OCI-LY3 (cell line): ENCODE measurements at regions not wholly inside any gene's neighbourhood (a gene's known extent, or its start where the extent isn't known, plus 50 kb on each side); places are given as distances from the start of the nearest gene placed in this dataset.

ENCODE experiments used
- H2AFZ ChIP-seq: fragments of 200-600, 300-600 bp; shearing (Covaris generic); 2 replicates; pipeline ENCODE4 v1.6.0; 2014; ENCODE audit warnings: antibody characterized with exemption, low read depth, low read length
- H3K27ac ChIP-seq: fragments of 200-600, 300-600 bp; sonication (generic); 2 replicates; pipeline ENCODE4 v1.5.1; 2014; ENCODE audit warnings: mild to moderate bottlenecking, low read length, moderate library complexity, mixed read lengths
- H3K27me3 ChIP-seq: fragments of 200-600, 300-600 bp; sonication (generic); 2 replicates; pipeline ENCODE4 v1.6.1; 2014; ENCODE audit warnings: low read depth, low read length, mixed read lengths
- H3K36me3 ChIP-seq: fragments of 200-600, 300-600 bp; sonication (generic); replicated peaks from 2 replicates; pipeline ENCODE3; 2014; ENCODE audit warnings: low read depth, low read length, mixed read lengths
- H3K4me1 ChIP-seq: fragments of 300-600, 200-600 bp; sonication (generic); 2 replicates; pipeline ENCODE4 v1.6.1; 2014; ENCODE audit warnings: low read length, mixed read lengths
- H3K4me2 ChIP-seq: fragments of 200-600, 300-600 bp; sonication (generic); 2 replicates; pipeline ENCODE4 v1.6.1; 2014; ENCODE audit warnings: low read length, mixed read lengths
- H3K4me3 ChIP-seq: fragments of 300-600, 200-600 bp; sonication (generic); 2 replicates; pipeline ENCODE4 v1.5.1; 2014; ENCODE audit warnings: antibody characterized with exemption, mild to moderate bottlenecking, low read length, moderate library complexity
- H3K79me2 ChIP-seq: fragments of 300-600, 200-600 bp; shearing (Covaris generic); 2 replicates; pipeline ENCODE4 v1.6.1; 2014; ENCODE audit warnings: mild to moderate bottlenecking, low read length, mixed read lengths
- H3K9ac ChIP-seq: fragments of 300-600, 200-600 bp; shearing (Covaris generic); 2 replicates; pipeline ENCODE4 v1.6.0; 2014; ENCODE audit warnings: mild to moderate bottlenecking, low read length, moderate library complexity
- H3K9me3 ChIP-seq: fragments of 200-600, 300-600 bp; shearing (Covaris generic); 2 replicates; pipeline ENCODE4 v1.6.1; 2014; ENCODE audit warnings: low read length, mixed read lengths; ENCODE audit not compliant: insufficient read depth
- H4K20me1 ChIP-seq: fragments of 200-600, 300-600 bp; sonication (generic); 2 replicates; pipeline ENCODE4 v1.6.1; 2016; ENCODE audit warnings: low read length, mixed read lengths; ENCODE audit not compliant: insufficient read depth
- EZH2phosphoT487 ChIP-seq: fragments of 200-600 bp; shearing (Covaris generic); IDR thresholded peaks from 2 replicates; pipeline ENCODE4 v1.6.1; 2018; ENCODE audit warnings: antibody characterized with exemption, mixed run types, low read depth
- TF ChIP-seq, protein P1 (sequence below): fragments of 200-600, 300-600 bp; sonication (generic); IDR thresholded peaks from 2 replicates; pipeline ENCODE4 v1.5.1; 2014; ENCODE audit warnings: antibody characterized with exemption, low read length, low read depth

DNA sequence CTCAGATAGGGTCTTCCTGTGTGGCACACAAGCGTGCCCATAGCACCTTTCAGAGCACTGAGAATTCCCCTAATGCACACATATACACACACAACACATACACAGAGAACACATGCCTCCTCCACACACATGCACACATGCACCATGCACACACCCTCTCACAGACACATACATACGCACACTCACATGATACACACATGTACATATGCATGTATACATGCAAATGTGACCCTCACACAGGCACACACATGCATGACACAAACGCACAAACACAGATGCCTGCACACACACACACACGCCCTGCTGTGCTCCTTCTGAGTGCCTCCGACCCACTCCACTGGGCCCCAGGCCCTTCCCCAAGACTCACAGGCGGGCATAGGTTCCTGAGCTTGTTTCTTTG is 251.0 kb downstream of the PTPRU start:
- H2AFZ ChIP-seq: no peak overlapping the region
- H3K4me3 ChIP-seq: no peak overlapping the region
- H3K9me3 ChIP-seq: no peaks in the 10 kb centered on the region
- no peak overlapping the region for H3K9ac ChIP-seq
- H3K27me3 ChIP-seq: no peaks in the 10 kb centered on the region
- H3K36me3 ChIP-seq: no peaks in the 10 kb centered on the region
- TF ChIP-seq EZH2phosphoT487: no peak
- TF ChIP-seq, protein P1, sequence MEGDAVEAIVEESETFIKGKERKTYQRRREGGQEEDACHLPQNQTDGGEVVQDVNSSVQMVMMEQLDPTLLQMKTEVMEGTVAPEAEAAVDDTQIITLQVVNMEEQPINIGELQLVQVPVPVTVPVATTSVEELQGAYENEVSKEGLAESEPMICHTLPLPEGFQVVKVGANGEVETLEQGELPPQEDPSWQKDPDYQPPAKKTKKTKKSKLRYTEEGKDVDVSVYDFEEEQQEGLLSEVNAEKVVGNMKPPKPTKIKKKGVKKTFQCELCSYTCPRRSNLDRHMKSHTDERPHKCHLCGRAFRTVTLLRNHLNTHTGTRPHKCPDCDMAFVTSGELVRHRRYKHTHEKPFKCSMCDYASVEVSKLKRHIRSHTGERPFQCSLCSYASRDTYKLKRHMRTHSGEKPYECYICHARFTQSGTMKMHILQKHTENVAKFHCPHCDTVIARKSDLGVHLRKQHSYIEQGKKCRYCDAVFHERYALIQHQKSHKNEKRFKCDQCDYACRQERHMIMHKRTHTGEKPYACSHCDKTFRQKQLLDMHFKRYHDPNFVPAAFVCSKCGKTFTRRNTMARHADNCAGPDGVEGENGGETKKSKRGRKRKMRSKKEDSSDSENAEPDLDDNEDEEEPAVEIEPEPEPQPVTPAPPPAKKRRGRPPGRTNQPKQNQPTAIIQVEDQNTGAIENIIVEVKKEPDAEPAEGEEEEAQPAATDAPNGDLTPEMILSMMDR: no peak
- no peaks in the 10 kb centered on the region for H3K4me1 ChIP-seq
- no peaks in the 10 kb centered on the region for H3K79me2 ChIP-seq
- no peaks in the 10 kb centered on the region for H4K20me1 ChIP-seq
- no peak overlapping the region for H3K4me2 ChIP-seq
- no peak overlapping the region for H3K27ac ChIP-seq

DNA sequence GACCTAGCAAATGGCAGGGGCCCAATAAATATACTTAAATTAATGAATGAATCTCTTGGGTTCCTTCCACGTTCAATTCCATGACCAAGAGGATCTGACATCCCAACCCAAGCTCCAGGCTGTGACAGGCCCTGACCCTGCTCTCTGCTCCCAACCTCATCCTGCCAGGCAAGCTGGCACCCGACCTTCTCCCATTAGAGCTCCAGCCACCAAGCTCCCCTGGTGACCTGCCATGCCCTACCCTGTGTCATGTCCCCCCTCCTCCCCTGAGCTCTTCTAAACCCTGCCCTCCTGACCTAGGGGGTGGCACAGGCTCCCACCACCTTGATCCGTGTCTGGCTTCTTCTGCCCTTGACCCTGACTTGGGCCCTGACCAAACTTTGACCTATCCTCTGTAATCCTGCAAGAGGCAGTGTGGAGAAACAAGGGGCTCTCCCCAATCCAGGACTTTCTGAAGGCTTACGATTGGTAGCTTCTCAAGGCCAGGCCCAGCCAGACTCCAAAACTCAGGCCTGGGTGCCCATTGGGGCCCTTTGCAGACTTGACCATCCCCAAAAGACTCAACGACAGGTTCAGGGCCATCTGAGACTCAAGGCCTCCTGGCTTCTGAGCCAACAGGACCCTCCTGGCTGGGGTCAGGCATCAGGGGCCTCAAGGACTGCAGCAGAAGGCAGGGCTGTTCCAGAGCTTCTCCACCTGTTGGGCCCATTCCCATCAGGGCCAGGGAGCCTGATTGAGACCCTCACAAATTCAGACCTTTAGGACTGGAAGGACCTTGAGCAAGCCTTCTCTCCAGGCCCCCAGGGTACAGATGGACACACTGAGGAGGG is 249.0 kb downstream of the PTPRU start:
- H3K27ac ChIP-seq: no peak overlapping the region
- H3K27me3 ChIP-seq: no peaks in the 10 kb centered on the region
- H3K36me3 ChIP-seq: no peaks in the 10 kb centered on the region
- H3K4me3 ChIP-seq: no peak overlapping the region
- H3K9me3 ChIP-seq: no peaks in the 10 kb centered on the region
- H3K4me2 ChIP-seq: no peak overlapping the region
- no peaks in the 10 kb centered on the region for H3K4me1 ChIP-seq
- TF ChIP-seq, protein P1: no peak
- no peak for TF ChIP-seq EZH2phosphoT487
- H3K9ac ChIP-seq: no peak overlapping the region
- H4K20me1 ChIP-seq: no peaks in the 10 kb centered on the region
- no peaks in the 10 kb centered on the region for H3K79me2 ChIP-seq
- no peak overlapping the region for H2AFZ ChIP-seq

DNA sequence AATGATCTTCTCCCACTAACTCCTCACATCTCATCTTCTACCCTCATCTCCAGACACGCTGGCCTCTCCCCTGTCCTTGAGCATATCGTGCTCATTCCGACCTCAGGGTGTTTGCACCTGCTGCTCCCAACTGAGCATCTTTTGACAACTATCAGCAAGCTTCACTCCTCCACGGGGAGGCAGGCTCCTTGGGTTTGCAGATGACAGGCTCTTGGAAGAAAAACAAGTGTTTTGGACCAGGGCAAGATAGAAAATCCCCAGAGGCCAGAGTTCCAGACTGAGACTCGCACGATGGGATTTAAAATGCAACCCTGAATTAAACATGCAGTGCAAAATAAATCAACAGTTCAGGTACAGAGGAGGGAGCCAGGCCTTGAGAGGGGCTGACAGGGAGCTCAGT is 246.7 kb downstream of the PTPRU start:
- H3K4me2 ChIP-seq: no peak overlapping the region
- H3K27ac ChIP-seq: no peak overlapping the region
- no peak overlapping the region for H3K4me3 ChIP-seq
- H3K79me2 ChIP-seq: no peaks in the 10 kb centered on the region
- no peaks in the 10 kb centered on the region for H3K36me3 ChIP-seq
- no peaks in the 10 kb centered on the region for H3K9me3 ChIP-seq
- H4K20me1 ChIP-seq: no peaks in the 10 kb centered on the region
- H3K27me3 ChIP-seq: no peaks in the 10 kb centered on the region
- H2AFZ ChIP-seq: no peak overlapping the region
- TF ChIP-seq EZH2phosphoT487: no peak
- no peak overlapping the region for H3K9ac ChIP-seq
- H3K4me1 ChIP-seq: no peaks in the 10 kb centered on the region

DNA sequence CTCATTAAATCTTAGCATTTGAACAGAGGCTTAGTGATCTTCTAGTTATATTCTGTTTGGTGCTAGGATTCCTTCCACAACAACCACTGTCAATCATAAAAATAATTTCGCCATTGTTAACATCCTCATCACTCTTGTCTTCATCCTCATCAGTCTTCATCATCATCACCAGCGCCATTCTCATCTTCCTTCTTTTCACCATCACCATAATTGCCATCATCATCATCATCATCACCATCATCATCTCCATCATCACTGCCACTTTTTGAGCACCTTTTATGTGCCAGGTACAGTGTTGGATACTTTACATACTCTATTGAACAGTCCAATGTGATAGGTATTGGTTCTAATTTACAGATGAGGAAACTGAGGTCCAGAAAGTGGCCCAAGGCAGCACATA is 245.7 kb downstream of the PTPRU start:
- Histone ChIP-seq H3K79me2 (no peaks in the 10 kb centered on the region), H3K36me3 (no peaks in the 10 kb centered on the region), H3K9ac (no peak overlapping the region), H3K4me3 (no peak overlapping the region), H3K27me3 (no peaks in the 10 kb centered on the region), H3K9me3 (no peaks in the 10 kb centered on the region), H3K4me2 (no peak overlapping the region), H2AFZ (no peak overlapping the region), H3K27ac (no peak overlapping the region), H4K20me1 (no peaks in the 10 kb centered on the region), H3K4me1 (no peaks in the 10 kb centered on the region)
- TF ChIP-seq, protein P1: no peak
- TF ChIP-seq EZH2phosphoT487: no peak
